GM19395 (cell line): ENCODE measurements at regions not wholly inside any gene's neighbourhood (a gene's known extent, or its start where the extent isn't known, plus 50 kb on each side); places are given as distances from the start of the nearest gene placed in this dataset.

Experiments
- ATAC-seq: cut with Tn5 transposase; IDR thresholded peaks from one replicate; pipeline ENCODE4 v1.9.1; 2021; ENCODE audit warnings: mild to moderate bottlenecking, moderate library complexity; ENCODE audit not compliant: unreplicated experiment

DNA sequence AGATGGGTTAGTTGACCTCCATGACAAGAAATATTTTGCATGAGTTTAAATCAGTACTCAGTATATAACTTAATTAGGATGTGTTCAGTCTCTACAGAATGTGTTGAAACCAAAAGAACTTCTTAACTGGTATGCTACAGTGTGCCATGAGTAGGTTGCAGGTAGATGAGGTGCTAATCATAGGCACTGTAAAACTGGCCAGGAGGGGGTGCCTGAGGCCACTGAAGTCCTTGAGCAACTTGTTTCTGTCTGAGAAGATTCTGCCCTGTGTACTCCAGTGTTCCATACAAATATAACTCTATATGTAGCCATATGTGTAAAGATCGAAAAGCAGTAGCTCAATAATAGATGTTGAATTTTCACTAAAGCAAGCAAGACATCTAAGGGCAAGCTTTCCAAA, 549.2 kb upstream of the KLF12 start:
- no peak for ATAC-seq

DNA sequence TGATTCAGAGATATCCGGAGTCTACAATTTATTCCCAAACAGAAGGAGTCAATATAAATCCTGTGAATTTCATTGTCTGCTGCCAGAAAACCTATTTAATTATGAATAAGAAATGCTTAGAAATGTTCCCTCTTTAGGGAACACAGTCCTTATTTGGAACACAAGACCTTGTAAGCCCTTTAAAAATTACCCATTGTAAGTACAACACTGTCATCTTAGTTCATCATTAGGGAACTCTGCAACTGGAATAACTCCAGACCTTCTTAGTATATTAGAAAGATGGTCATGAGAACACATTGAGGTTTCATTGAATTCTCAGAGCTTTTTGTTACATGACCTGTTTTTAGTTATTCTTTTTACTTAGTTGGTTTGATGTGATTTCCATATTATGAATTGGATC, 548.5 kb upstream of the KLF12 start:
- ATAC-seq, result no peak

DNA sequence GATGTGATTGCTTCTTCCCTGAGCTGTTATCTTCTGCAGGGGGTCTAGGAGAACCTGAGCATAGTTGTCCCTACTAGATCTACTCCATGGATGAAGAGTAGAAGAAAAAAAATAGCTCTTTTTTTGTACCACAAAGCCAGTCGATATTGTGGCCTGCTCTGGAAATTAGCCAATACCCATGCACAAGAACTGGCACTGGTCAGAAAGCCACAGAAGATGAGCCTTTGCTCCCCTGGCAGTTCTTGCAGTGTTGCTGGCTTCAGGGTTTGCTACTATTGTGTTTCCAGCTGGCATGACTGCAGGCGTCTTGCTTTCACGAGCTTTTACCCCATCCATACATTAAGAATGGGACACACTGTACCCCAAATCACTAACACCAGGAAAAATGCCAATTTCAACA, 547.7 kb upstream of the KLF12 start:
- no peak for ATAC-seq

DNA sequence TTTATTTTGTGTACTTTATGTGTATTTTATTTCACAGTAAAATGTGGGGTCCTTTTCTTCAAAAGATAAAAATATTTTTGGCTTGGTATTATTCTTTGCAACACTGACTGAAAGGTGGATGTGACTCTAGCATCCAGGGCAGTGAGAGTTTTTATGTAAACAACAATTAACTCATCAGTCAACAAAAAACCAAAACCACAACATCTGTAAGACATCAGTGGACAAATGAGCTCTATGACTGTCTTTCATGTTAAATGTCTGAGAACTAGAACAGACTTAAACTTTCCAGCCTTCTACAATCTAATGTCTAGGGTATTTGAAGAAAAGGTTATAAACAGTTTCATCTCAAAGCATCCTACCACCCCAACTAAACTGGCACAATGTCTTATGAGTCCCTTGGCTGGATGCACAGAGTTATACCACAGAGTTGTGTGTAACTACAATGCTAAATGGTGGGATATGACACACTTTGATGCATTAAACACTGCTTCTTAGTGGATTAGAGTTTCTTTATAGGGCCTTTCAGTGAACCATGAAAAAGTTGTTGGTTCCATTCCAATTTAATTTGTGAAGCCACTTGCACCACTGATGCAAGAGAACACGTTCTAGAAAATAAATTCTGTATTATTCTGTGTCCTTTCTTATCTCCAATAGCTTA, 544.2 kb upstream of the KLF12 start:
- peak; percentile 48 for ATAC-seq

DNA sequence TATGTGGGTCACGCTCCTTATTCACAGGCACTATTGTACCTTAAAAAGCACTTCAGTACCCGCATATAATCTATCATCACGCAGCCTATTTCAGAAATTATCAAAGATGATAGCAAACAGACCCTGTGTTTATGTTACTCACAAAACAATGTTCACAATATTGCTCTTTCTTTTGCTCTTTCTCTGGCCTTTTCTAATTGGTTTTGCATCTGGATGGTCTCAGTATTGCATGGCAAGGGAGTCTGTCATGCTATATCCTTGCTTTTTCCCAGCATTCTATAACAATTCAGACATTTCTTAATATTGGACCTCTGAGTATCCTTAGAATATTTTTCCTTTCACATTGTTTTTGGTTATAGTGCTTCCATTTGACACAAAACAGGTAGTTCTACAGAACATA, 541.8 kb upstream of the KLF12 start:
- no peak for ATAC-seq

DNA sequence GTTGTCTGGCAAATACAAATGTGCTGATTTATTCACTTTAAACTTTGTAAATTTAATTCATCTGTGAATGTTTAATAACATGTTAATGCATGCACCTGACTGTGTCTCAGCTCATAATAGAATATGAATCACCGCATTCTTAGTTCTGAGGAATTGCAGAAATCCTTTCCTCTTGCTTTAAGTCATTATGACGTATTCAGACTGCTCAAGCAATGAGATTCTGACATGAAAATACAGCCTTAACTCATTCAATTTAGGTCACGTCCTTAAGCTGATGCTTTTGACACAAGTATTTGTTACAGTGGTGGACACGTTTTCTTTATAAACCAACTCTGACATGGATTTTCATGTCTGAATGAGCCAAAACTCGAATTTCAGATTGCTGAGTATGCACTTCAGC, 541.0 kb upstream of the KLF12 start:
- no peak for ATAC-seq

DNA sequence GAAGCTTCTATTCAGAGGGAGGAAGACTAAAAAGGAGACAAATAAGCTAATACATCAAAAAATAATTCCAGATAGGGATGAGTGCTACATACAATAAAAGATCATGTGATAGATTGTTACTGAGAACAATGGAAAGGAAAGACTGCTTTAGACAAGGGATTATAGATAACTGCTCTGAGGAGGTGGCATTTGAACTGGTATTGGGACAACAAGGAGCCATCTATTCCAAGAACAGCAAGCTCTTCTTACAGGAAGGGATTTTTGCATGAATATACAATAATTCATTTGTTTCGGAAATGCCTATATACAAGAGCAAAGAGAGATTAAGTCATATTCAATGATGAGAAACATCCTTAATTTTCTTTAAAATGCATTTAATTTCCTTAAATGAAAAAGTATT, 540.5 kb upstream of the KLF12 start:
- no peak for ATAC-seq

DNA sequence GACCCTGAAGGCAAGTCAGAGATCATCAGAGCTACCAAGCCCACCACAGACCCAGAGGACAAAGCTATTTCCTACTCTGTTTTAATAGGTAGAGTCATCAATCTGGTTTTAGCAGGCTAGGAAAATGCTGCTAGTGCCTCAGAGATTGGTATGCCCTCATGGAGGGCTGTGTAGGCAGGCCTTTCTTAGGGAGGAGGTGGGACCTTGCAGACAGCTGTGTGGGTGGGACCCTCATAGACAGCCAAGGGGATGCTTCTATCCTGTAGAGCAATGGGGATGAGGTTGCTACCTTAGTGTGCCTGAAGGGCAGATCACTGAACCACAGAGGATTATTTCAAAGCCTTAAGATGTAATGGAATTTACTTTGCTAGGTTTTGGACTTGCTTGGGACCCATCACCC, 534.9 kb upstream of the KLF12 start:
- ATAC-seq, result no peak

DNA sequence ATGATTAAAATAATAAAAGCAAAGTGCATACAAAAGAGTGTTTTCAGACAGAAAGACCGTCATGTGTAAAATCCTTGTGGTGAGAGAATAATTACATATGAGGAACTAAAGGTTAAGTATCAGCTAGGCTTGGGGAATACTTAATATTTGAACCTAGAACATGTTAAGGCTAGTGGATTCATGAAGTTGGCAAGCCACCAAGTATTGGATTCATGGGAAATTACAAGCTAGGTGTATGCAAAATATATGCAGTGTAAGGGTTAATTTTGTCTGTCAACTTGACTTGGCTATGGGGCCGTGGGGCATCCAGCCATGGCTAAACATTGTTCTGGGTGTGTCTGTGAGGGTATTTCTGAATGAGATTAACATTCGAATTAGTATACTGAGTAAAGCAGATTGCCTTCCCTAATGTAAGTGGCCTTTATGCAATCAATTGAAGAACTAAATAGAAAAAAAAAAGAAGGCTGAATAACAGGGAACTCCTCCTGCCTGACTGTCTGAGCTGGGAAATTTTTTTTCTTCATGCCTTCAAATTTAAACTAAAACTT, 533.5 kb upstream of the KLF12 start:
- no peak for ATAC-seq

DNA sequence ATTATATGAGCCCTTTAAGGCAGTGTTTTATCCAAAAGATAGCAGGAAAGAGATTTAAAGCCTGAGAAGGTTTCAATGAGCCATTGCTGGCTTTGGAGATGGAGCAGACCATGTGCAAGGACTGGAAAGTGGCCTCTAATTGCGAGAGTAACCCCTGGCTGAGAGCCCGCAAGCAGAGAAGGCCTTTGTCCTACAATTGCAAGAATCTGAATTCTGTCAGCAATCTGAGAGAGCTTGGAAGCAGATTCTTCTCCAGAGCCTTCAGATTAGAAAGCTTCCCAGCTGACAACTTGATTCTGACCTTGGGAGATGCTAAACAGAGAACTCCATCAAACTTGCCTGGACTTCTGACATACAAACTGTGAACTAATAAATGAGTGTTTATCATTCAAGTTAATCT, 528.7 kb upstream of the KLF12 start:
- ATAC-seq, result no peak

DNA sequence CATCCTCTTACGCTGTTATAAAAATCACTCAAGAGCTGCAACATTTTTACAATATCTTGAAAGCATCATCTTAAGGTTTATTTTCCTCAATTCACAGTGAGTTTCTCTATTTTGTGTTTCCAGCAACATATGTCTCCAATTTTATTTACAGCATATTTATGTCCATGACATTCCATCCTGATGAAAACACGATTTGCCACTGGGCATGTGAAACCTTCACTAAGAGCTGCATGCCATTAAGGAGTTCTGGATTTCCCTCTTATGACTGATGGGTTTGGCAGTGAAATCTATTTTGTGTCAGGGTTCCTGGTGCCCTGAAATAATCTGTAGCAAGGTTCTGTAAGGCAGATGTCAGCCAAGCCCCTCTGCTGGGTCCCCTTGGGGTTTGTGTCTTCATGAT, 527.6 kb upstream of the KLF12 start:
- ATAC-seq, result no peak

DNA sequence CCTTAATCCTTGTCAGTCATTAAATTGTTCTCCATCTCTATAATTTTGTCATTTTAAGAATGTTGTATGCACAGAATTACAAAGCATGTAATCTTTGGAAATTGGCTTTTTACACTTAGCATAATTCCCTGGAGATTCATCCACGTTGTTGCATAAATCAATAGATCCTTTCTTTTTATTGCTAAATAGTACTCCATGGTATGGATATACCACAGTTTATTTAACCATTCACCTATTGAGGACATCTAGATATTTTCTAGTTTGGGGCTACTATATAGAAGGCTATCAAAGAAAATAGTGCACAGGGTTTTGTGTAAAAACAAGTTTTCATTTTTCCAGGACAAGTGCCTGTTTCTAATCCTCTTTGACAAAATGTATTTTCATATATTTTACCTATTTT, 523.6 kb upstream of the KLF12 start:
- ATAC-seq, result no peak

DNA sequence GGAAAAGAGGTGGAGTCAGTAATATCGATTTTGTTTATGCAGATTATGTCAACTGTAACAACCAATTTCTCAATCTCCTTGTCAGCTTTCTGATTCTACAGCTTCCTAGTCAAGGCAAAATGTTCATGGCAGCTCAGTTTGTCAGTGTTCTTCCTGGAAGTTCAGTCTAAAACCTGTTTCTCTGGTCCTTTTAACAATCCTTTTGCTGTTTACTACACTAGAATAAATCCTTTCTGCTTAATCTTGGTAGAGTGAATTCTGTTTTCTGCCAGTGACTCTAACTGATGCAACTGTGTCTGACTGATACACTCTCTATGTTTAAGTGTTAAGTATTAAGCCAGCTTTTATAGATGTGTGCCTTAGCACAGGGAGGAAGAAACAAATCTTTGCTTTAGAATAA, 516.9 kb upstream of the KLF12 start:
- ATAC-seq, result no peak

DNA sequence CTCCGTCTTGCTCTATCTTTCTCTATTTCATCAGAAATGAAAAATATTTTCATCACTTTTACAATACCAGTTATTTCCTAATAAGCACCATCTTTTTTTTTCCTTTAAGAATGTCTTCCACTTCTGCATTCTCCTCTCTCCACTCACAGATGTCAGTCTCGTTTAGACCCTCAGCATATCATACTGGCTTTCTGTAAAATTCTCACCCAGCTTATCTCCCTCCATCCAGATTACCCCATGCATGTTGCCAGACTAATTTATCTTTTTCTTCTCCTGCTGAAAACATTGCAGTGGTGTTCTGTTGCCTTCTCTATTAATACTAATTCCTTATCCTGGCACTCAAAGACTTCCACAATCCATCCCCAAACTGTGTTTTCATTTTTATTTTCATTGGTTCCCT, 513.8 kb upstream of the KLF12 start:
- ATAC-seq, result no peak

DNA sequence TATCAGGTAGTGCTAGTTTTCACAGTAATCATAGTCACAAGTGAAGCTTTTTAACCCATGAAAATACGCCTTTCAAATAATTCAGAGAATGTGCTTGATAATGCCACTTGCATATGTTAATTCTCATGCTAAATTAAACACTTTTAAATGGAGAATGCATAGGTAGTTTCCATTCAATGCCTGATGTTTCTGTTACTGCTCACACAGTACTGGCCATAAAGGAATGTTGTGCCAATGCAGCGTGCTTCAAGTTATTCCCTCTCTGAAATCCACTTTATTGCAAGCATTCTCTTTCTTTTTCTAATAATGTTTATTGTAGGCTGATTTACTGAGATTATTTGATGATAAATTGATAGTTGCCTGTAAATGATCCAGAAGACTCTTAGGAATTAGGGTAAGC, 513.0 kb upstream of the KLF12 start:
- no peak for ATAC-seq

DNA sequence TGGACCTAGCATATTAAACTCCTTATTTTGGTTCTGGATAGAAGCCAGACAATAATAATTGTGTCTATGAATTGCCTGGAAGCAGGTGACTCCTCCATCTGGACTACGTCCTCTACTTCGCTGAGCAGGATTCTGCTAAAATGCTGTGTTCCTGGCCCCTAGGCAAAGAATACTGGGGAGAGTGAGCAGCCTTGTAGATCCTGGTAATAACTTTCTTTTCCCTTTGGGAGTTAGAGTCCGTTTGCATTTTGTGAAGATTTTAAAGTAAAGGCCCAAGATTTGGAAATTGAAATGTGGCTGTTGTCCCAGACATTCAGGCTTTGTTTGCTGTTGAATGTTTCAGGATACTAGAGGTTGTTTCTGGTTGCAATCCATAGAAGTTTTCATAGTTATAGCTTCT, 511.9 kb upstream of the KLF12 start:
- ATAC-seq, result no peak

DNA sequence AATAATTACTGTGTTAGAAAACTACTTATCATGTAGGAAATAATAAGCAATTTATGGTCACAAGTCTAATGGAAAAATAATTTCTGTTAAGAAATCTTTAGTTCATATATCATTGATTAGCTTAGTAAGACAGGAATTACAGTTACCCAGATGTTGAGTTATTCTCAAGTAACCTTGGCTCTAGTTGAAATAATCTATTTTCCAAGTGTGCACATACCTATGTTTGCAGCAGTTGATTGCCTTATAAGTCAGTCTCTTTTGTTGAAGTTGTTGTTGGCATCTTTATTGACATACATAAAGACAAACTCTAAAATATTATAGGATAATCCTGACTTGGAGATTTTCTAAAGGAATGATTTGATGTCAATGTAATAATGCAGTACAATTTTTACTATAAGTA, 511.4 kb upstream of the KLF12 start:
- ATAC-seq, result no peak

DNA sequence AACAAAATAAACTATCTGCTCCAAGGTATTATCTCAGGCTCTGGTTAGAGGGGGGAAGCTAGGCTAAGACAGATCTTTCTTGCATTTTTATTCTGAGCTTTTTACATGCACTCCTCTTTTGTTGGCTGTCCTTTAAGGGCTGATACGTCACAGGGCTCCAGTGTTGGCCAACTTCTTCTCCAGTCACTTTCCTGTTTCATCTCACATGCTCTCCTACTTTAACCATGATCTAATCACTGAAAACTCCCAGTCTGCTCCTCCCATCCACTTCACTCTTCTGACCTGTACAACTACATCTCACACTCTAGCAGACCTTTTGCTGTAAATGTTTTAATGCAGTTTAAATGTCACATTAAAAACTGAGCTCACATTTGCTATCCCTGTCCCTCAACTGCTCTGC, 510.0 kb upstream of the KLF12 start:
- no peak for ATAC-seq

DNA sequence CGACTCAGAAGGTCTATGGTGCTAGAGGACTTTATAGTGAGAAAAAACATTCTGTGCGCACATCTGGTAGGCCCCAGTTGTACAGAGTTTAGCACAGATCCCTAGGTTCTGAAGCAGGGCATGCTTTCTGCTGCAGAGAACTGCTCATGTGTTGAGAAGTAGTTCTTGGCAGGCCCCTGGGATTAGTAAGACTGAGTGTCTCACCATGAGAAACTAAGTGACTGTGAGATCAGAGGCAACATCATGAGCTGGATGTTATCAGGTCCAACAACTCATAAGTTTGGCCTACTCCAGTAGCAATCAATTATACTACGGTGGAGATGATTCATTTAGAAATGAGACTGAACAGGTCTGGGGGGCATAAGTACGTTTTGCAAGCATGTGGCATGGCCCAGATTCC, 507.4 kb upstream of the KLF12 start:
- no peak for ATAC-seq

DNA sequence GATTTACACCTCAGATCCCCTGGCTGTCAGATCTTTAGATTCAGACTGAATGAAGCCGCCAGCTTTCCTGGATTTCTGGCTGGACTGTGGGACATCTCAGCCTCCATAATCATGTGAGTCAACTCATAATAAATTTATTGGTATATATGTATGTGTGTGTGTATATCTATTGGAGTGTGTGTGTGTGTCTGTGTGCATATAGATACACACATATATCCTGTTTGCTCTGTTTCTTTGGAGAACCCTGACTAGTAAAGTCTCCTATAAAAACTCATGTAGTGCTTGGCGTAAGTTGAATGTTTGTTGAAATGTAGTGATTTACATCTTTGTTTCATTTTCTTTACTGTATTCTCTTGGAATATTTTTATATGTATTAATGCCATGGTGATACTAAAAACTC, 499.5 kb upstream of the KLF12 start:
- ATAC-seq, result no peak

DNA sequence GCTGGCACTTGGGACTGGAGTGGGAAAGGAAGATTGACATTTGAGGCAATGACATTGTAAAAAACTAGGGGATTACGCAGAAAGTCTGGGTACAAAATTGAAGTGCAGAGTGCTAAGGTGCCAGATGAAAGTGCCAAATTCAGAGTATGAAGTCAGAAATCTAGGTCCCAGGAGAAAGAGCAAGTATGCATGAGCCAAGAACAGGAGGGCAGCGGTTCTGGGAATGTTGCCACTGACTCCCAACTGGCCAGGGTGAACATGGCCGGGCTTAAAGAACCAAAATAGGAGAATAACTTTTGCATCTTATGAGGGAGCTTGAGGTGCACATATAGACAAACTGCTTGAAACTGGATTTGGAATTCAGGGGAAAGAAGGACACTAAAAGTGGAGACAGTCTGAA, 495.8 kb upstream of the KLF12 start:
- no peak for ATAC-seq

DNA sequence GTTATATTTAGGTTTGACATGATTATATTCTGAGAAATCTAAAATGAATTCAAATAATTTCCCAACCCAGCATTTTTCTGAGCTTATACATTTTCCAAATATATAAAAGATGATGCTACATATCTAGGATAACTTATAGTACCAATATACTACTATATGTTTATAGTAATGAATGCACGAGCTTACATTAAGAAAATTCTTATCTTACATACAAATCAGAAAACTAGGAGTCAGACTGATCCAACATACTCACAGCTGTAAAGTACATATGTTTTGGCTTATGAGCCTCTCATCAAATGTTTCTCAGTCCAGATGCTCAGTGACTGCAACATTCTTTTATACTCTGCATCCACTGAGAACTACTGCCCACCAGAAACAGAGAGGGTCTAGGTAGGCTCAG, 491.3 kb upstream of the KLF12 start:
- ATAC-seq, result no peak

DNA sequence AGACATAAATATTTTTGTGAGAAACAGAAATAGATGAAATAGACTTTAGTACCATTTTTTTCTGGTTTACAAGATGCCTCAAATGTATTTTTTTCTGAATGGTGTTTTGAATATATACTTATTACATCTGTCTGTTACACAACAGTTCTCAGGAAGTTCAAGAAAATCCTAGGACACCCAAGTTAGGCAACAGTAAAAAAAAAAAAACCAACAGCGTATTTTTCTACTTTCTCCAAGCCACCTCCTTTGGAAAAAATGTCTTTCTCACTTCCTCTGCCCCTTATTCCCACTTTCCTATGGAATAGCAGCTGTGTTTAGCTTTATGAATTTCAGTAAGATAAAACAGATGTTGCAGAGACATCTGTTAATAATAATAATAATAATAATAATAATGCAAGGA, 489.6 kb upstream of the KLF12 start:
- no peak for ATAC-seq
